GM12878 (cell line): ENCODE measurements at regions not wholly inside any gene's neighbourhood (a gene's known extent, or its start where the extent isn't known, plus 50 kb on each side); places are given as distances from the start of the nearest gene placed in this dataset.

Source experiments
- ATAC-seq: fragments of 200-7000 bp; cut with Tn5 transposase; 3 replicates; pipeline ENCODE4 v1.9.1; 2020; ENCODE audit warnings: mild to moderate bottlenecking, moderate library complexity
- BruUV-seq: library from RNA; stranded (reverse); fragments of 400-500 nt; replicated peaks from 2 replicates; lab custom pipeline; 2021; lab: Mats Ljungman, UMichigan
- CTCF ChIA-PET: fragments of 300-600 bp; sonication (Branson Sonifier 250); formaldehyde crosslinking; extraction: SDS; loops from one replicate; lab custom pipeline; 2021; ENCODE audit warnings: inconsistent platforms; lab: Yijun Ruan, JAX
- POLR2A ChIA-PET: fragments of 350-600 bp; formaldehyde crosslinking; extraction: SDS; loops from one replicate; lab custom pipeline; 2021; ENCODE audit warnings: inconsistent platforms; lab: Charles Lee
- RAD21 ChIA-PET: fragments of 300-600 bp; sonication (Branson Sonifier 250); formaldehyde crosslinking; loops from one replicate; lab custom pipeline; 2023; ENCODE audit warnings: antibody characterized with exemption; ENCODE audit not compliant: unreplicated experiment; lab: Charles Lee
- SMC1A ChIA-PET: fragments of 300-600 bp; sonication (Branson Sonifier 250); formaldehyde crosslinking; loops from one replicate; lab custom pipeline; 2023; ENCODE audit not compliant: unreplicated experiment, uncharacterized antibody; lab: Charles Lee
- DNase-seq: peaks from one replicate; pipeline ENCODE4 v3.0.0-alpha.2; 2011; ENCODE audit warnings: low read depth, low spot score
- FAIRE-seq: peaks from 3 replicates; lab custom pipeline; 2011; peaks lifted over from hg19 to GRCh38; lab: Jason Lieb, UNC
- H2AFZ ChIP-seq: 2 replicates; pipeline ENCODE4 v1.6.0; 2011; ENCODE audit warnings: low read depth, low read length, control low read depth; ENCODE audit not compliant: control insufficient read depth
- H3K27ac ChIP-seq: 2 replicates; pipeline ENCODE4 v1.5.1; 2011; ENCODE audit warnings: control low read depth; ENCODE audit not compliant: control insufficient read depth, insufficient read depth
- H3K27me3 ChIP-seq, 2 experiments: replicated peaks in 1 of 2; 2 replicates each; pipeline versions ENCODE4 v1.6.0 to v1.6.1; 2011; ENCODE audit warnings: low read length in 1 of 2; ENCODE audit not compliant: control insufficient read depth in 2 of 2, insufficient read depth in 2 of 2
- H3K36me3 ChIP-seq, 2 experiments: 2 replicates each; pipeline ENCODE4 v1.5.1; 2011; ENCODE audit warnings: low read length in 1 of 2; ENCODE audit not compliant: control insufficient read depth in 2 of 2, insufficient read depth in 2 of 2
- H3K4me1 ChIP-seq: 2 replicates; pipeline ENCODE4 v1.6.1; 2011; ENCODE audit warnings: mild to moderate bottlenecking, low read length, moderate library complexity, mixed read lengths; ENCODE audit not compliant: control insufficient read depth, insufficient read depth
- H3K4me2 ChIP-seq: 2 replicates; pipeline ENCODE4 v1.6.0; 2011; ENCODE audit warnings: control low read depth; ENCODE audit not compliant: control insufficient read depth, insufficient read depth
- H3K4me3 ChIP-seq: fragments of 200-600 bp; sonication (generic); 2 replicates; pipeline ENCODE4 v1.5.1; 2016
- H3K79me2 ChIP-seq: 2 replicates; pipeline ENCODE4 v1.6.0; 2011; ENCODE audit warnings: low read length; ENCODE audit not compliant: control insufficient read depth, insufficient read depth
- H3K9ac ChIP-seq: 2 replicates; pipeline ENCODE4 v1.8.0; 2011; ENCODE audit warnings: low read length, control low read depth, mixed read lengths; ENCODE audit not compliant: control insufficient read depth, insufficient read depth
- H3K9me3 ChIP-seq: replicated peaks from 3 replicates; pipeline ENCODE4 v1.5.1; 2011; ENCODE audit warnings: mild to moderate bottlenecking, low read length; ENCODE audit not compliant: control insufficient read depth, insufficient read depth
- H4K20me1 ChIP-seq: 2 replicates; pipeline ENCODE4 v1.6.0; 2011; ENCODE audit not compliant: control insufficient read depth, insufficient read depth
- BACH1 ChIP-seq: fragments of 450-650 bp; IDR thresholded peaks from 2 replicates; pipeline ENCODE4 v1.6.1; 2017; ENCODE audit warnings: mild to moderate bottlenecking, borderline replicate concordance
- CHD2 ChIP-seq: IDR thresholded peaks from 2 replicates; pipeline ENCODE4 v1.6.1; 2011; ENCODE audit warnings: low read depth, low read length, improper control_type of control experiment, borderline replicate concordance
- GATAD2B ChIP-seq: fragments of 450-650 bp; conservative IDR thresholded peaks from 2 replicates; pipeline ENCODE4 v1.6.1; 2017; ENCODE audit warnings: low read depth, mild to moderate bottlenecking, moderate library complexity
- LARP7 ChIP-seq: fragments of 450-650 bp; IDR thresholded peaks from 2 replicates; pipeline ENCODE4 v1.6.1; 2017; ENCODE audit warnings: mild to moderate bottlenecking
- MLLT1 ChIP-seq: fragments of 450-650 bp; IDR thresholded peaks from 2 replicates; pipeline ENCODE4 v1.6.1; 2016; ENCODE audit warnings: mild to moderate bottlenecking
- NFXL1 ChIP-seq: fragments of 450-650 bp; IDR thresholded peaks from 2 replicates; pipeline ENCODE4 v1.6.1; 2017; ENCODE audit warnings: antibody characterized with exemption, mild to moderate bottlenecking, borderline replicate concordance
- PAX5 ChIP-seq: IDR thresholded peaks from 2 replicates; pipeline ENCODE4 v1.6.1; 2011; ENCODE audit warnings: low read depth, low read length, borderline replicate concordance
- RAD51 ChIP-seq: fragments of 450-650 bp; IDR thresholded peaks from 2 replicates; pipeline ENCODE4 v1.6.1; 2016; ENCODE audit warnings: moderate library complexity, mild to moderate bottlenecking, inconsistent platforms
- RBBP5 ChIP-seq: fragments of 200-600 bp; sonication (generic); conservative IDR thresholded peaks from 2 replicates; pipeline ENCODE4 v1.6.1; 2016
- RUNX3 ChIP-seq: IDR thresholded peaks from 2 replicates; pipeline ENCODE4 v1.6.1; 2012; ENCODE audit warnings: low read length, inconsistent platforms
- SIX5 ChIP-seq: IDR thresholded peaks from 2 replicates; pipeline ENCODE4 v1.6.1; 2011; ENCODE audit warnings: mild to moderate bottlenecking, low read depth, low read length, moderate library complexity; ENCODE audit not compliant: severe bottlenecking
- SKIL ChIP-seq: fragments of 450-650 bp; IDR thresholded peaks from 2 replicates; pipeline ENCODE4 v1.6.1; 2017; ENCODE audit warnings: mild to moderate bottlenecking, low read depth, inconsistent platforms; ENCODE audit not compliant: poor library complexity, severe bottlenecking
- TARDBP ChIP-seq: IDR thresholded peaks from 2 replicates; pipeline ENCODE4 v1.6.1; 2016; ENCODE audit warnings: borderline replicate concordance
- WGBS: methylation state at CpG from one replicate; pipeline ENCODE4 v1.1.6; 2016; ENCODE audit warnings: low lambda C conversion rate; ENCODE audit not compliant: insufficient replicate concordance, insufficient coverage; ENCODE audit errors: missing lambda C conversion rate; 5-methylcytosine and 5-hydroxymethylcytosine counted together
- in situ Hi-C: fragments of 300-500 bp; cut with MboI; formaldehyde crosslinking; loops from 9 replicates; pipeline ENCODE4 v1.14.3; 2018; ENCODE audit warnings: mixed read lengths
- intact Hi-C: fragments of 100-400 bp; cut with micrococcal nuclease; formaldehyde crosslinking; loops from one replicate; pipeline ENCODE4 v1.14.2; 2022; ENCODE audit not compliant: unreplicated experiment
- TF ChIP-seq, protein P1 (sequence below): IDR thresholded peaks from 2 replicates; pipeline ENCODE4 v1.6.1; 2012; ENCODE audit warnings: mild to moderate bottlenecking, low read depth, low read length
- TF ChIP-seq, protein P2 (sequence below): fragments of 450-650 bp; IDR thresholded peaks from 2 replicates; pipeline ENCODE4 v1.6.1; 2017; ENCODE audit warnings: mild to moderate bottlenecking, moderate library complexity

- no TSS peak for BruUV-seq
- ChIA-PET POLR2A (no interaction called here), RAD21 (no interaction called here), SMC1A (no interaction called here), CTCF (no interaction called here)
- no peak for FAIRE-seq
- no peak overlapping the region for H3K27ac ChIP-seq
- H3K4me3 ChIP-seq = no peak overlapping the region
- no peak for ATAC-seq
- H3K27me3 ChIP-seq = no peaks in the 10 kb centered on the region; a peak in 1 of 4 replicates
- intact Hi-C loops (no loop called here), in situ Hi-C loops (no loop called here)
- no peak overlapping the region for H3K4me2 ChIP-seq
- no peaks in the 10 kb centered on the region for H4K20me1 ChIP-seq
- 20% methylated on average over 4 of the region's 4 CpGs for WGBS
- no peaks in the 10 kb centered on the region for H3K79me2 ChIP-seq
- DNase-seq = no peak
- H2AFZ ChIP-seq = no peak overlapping the region
- H3K4me1 ChIP-seq = no peaks in the 10 kb centered on the region
- no peaks in the 10 kb centered on the region for H3K36me3 ChIP-seq
- no peaks in the 10 kb centered on the region for H3K9me3 ChIP-seq
- H3K9ac ChIP-seq = no peak overlapping the region
- no peak for TF ChIP-seq LARP7
- TF ChIP-seq TARDBP = no peak
- TF ChIP-seq, protein P1, sequence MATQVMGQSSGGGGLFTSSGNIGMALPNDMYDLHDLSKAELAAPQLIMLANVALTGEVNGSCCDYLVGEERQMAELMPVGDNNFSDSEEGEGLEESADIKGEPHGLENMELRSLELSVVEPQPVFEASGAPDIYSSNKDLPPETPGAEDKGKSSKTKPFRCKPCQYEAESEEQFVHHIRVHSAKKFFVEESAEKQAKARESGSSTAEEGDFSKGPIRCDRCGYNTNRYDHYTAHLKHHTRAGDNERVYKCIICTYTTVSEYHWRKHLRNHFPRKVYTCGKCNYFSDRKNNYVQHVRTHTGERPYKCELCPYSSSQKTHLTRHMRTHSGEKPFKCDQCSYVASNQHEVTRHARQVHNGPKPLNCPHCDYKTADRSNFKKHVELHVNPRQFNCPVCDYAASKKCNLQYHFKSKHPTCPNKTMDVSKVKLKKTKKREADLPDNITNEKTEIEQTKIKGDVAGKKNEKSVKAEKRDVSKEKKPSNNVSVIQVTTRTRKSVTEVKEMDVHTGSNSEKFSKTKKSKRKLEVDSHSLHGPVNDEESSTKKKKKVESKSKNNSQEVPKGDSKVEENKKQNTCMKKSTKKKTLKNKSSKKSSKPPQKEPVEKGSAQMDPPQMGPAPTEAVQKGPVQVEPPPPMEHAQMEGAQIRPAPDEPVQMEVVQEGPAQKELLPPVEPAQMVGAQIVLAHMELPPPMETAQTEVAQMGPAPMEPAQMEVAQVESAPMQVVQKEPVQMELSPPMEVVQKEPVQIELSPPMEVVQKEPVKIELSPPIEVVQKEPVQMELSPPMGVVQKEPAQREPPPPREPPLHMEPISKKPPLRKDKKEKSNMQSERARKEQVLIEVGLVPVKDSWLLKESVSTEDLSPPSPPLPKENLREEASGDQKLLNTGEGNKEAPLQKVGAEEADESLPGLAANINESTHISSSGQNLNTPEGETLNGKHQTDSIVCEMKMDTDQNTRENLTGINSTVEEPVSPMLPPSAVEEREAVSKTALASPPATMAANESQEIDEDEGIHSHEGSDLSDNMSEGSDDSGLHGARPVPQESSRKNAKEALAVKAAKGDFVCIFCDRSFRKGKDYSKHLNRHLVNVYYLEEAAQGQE = no peak
- TF ChIP-seq, protein P2, sequence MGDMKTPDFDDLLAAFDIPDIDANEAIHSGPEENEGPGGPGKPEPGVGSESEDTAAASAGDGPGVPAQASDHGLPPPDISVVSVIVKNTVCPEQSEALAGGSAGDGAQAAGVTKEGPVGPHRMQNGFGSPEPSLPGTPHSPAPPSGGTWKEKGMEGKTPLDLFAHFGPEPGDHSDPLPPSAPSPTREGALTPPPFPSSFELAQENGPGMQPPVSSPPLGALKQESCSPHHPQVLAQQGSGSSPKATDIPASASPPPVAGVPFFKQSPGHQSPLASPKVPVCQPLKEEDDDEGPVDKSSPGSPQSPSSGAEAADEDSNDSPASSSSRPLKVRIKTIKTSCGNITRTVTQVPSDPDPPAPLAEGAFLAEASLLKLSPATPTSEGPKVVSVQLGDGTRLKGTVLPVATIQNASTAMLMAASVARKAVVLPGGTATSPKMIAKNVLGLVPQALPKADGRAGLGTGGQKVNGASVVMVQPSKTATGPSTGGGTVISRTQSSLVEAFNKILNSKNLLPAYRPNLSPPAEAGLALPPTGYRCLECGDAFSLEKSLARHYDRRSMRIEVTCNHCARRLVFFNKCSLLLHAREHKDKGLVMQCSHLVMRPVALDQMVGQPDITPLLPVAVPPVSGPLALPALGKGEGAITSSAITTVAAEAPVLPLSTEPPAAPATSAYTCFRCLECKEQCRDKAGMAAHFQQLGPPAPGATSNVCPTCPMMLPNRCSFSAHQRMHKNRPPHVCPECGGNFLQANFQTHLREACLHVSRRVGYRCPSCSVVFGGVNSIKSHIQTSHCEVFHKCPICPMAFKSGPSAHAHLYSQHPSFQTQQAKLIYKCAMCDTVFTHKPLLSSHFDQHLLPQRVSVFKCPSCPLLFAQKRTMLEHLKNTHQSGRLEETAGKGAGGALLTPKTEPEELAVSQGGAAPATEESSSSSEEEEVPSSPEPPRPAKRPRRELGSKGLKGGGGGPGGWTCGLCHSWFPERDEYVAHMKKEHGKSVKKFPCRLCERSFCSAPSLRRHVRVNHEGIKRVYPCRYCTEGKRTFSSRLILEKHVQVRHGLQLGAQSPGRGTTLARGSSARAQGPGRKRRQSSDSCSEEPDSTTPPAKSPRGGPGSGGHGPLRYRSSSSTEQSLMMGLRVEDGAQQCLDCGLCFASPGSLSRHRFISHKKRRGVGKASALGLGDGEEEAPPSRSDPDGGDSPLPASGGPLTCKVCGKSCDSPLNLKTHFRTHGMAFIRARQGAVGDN = no peak
- TF ChIP-seq NFXL1 = no peak
- no peak for TF ChIP-seq PAX5
- no peak for TF ChIP-seq BACH1
- TF ChIP-seq MLLT1 = no peak
- no peak for TF ChIP-seq RUNX3
- no peak for TF ChIP-seq RAD51
- no peak for TF ChIP-seq SKIL
- no peak for TF ChIP-seq SIX5
- TF ChIP-seq GATAD2B = no peak
- no peak for TF ChIP-seq CHD2
- TF ChIP-seq RBBP5 = no peak
Observed at GRCh38 chr15:98398056-98398455, 250.3 kb upstream of the IGF1R start.
